Small intestine (tissue), 7 donors: ENCODE measurements at regions not wholly inside any gene's neighbourhood (a gene's known extent, or its start where the extent isn't known, plus 50 kb on each side); places are given as distances from the start of the nearest gene placed in this dataset.

ENCODE experiments used
- DNase-seq, 2 donors: peaks; one replicate each; pipeline versions ENCODE4 v3.0.0 to v3.0.0-alpha.2; 2013
- FAIRE-seq: peaks from 2 replicates; lab custom pipeline; 2012; peaks lifted over from hg19 to GRCh38; lab: Jason Lieb, UNC
- H3K27ac ChIP-seq, 3 donors: one replicate each; pipeline ENCODE4 v1.5.1; 2013; ENCODE audit warnings: low read length in 2 of 3, mild to moderate bottlenecking in 2 of 3, control low read depth in 1 of 3, inconsistent platforms in 1 of 3, low read depth in 1 of 3, moderate library complexity in 1 of 3
- H3K27me3 ChIP-seq, 3 donors: one replicate each; pipeline ENCODE4 v1.6.1; 2013; ENCODE audit warnings: low read length in 3 of 3, inconsistent platforms in 1 of 3; ENCODE audit not compliant: control insufficient read depth in 3 of 3, insufficient read depth in 3 of 3
- H3K36me3 ChIP-seq, 3 donors: one replicate each; pipeline ENCODE4 v1.6.1; 2013; ENCODE audit warnings: low read length in 3 of 3, inconsistent platforms in 1 of 3, low read depth in 1 of 3, mild to moderate bottlenecking in 1 of 3, moderate library complexity in 1 of 3; ENCODE audit not compliant: control insufficient read depth in 3 of 3, insufficient read depth in 2 of 3
- H3K4me1 ChIP-seq, 3 donors: one replicate each; pipeline ENCODE4 v1.6.1; 2013; ENCODE audit warnings: low read length in 2 of 3, inconsistent platforms in 1 of 3, low read depth in 1 of 3, mild to moderate bottlenecking in 1 of 3, moderate library complexity in 1 of 3; ENCODE audit not compliant: control insufficient read depth in 3 of 3, insufficient read depth in 2 of 3
- H3K4me3 ChIP-seq, 3 donors: one replicate each; pipeline ENCODE4 v1.5.1; 2013; ENCODE audit warnings: low read length in 3 of 3, control low read depth in 1 of 3, inconsistent platforms in 1 of 3, low read depth in 1 of 3, mild to moderate bottlenecking in 1 of 3, moderate library complexity in 1 of 3
- H3K9me3 ChIP-seq, 2 donors: one replicate each; pipeline ENCODE4 v1.6.1; 2013; ENCODE audit warnings: low read depth in 1 of 2, low read length in 1 of 2; ENCODE audit not compliant: control insufficient read depth in 2 of 2, insufficient read depth in 1 of 2
- WGBS, 3 donors: extraction: QIAGEN DNeasy Blood & Tissue Kit; methylation state at CpG; one replicate each; pipeline ENCODE4 v1.1.7; 2013; 5-methylcytosine and 5-hydroxymethylcytosine counted together
- donor health status: healthy with polysubstance abuse.
- donor health status: control.
- donor health status: control.
- donor health status: Bipolar disorder and iron deficiency.
- donor health status: healthy.

DNA sequence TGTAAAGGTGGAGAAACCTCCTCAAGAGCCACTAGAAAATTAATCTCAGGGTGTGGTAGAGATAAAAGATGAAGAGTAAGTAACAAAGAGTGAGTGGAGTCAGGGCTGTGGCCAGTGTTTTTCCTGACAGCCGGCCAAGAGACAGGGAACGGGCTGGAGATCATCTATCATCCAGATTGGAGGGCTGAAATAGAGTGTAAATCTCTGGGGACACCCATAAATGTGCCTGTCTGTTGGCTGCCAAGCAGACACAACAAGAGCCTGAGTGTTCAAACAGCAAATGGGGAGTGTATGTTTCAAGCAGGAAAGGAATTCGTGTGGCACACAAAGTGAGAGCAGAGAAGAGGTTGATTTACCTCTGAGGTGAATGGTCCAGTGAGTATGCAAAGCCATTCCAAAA lies 326.4 kb upstream of the KHDRBS2 start:
- Histone ChIP-seq H3K27ac (no peak overlapping the region), H3K4me3 (no peak overlapping the region), H3K9me3 (peaks cover 3 to 13% of the 10 kb centered on the region in 2 donors), H3K4me1 (peaks cover 0 to 36% (median 0%) of the 10 kb centered on the region in 3 donors), H3K36me3 (no peaks in the 10 kb centered on the region), H3K27me3 (no peaks in the 10 kb centered on the region)
- DNase-seq (no peak), FAIRE-seq (no peak)
- whole genome bisulfite sequencing, 3 donors = 17 to 52% (median 43%) methylated on average over 3 of the region's 3 CpGs

DNA sequence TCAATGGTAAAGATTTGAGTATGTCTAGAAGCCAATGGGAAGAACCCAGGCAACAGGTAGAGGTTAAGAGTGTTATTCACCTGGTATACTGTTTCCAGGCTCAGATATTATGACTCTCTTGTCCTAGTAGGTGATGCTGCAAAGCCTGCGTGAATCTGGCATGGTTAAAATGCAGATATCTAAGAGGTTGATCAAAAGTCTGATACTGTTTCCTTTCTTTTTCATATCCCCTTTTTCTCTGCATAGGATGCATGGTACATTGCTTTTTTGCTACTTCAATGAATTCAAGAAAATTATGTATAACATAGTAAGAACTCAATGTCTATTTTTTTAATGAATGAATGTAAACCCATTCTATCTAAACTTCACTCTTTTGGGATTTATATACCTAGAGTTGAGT lies 284.3 kb upstream of the KHDRBS2 start:
- Histone ChIP-seq H3K27ac (no peak overlapping the region), H3K4me1 (no peaks in the 10 kb centered on the region), H3K27me3 (no peaks in the 10 kb centered on the region), H3K9me3 (no peaks in the 10 kb centered on the region), H3K4me3 (no peak overlapping the region), H3K36me3 (no peaks in the 10 kb centered on the region)
- WGBS, 3 donors = 75 to 86% (median 76%) methylated on average over 1 of the region's 1 CpG
- DNase-seq (no peak), FAIRE-seq (no peak)

DNA sequence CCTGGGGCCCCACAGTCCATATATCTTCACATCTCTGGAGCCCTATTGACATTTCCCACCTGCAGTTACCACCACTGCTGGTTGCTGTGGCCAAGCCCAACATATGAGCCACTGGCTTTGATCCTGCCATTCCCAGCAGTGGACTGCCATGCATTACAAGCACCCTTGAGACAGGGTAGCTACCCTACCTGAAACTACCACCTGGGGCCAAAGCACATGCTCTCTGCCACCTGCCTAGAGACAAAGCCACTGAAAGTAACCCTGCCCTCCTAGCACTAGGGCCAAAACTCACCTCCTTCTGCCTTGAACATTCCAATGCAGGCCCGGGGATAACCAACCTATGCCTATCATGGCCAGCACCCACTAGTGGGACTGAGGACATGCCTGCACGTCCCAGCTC lies 255.5 kb upstream of the KHDRBS2 start:
- no peak for FAIRE-seq
- no peaks in the 10 kb centered on the region for H3K27me3 ChIP-seq
- 51 to 76% (median 62%) methylated on average over 2 of the region's 2 CpGs for WGBS, 3 donors
- H3K4me1 ChIP-seq = no peaks in the 10 kb centered on the region
- no peak overlapping the region for H3K27ac ChIP-seq
- no peaks in the 10 kb centered on the region for H3K36me3 ChIP-seq
- peaks cover 0 to 1% of the 10 kb centered on the region in 2 donors for H3K9me3 ChIP-seq
- H3K4me3 ChIP-seq = no peak overlapping the region
- DNase-seq = no peak

DNA sequence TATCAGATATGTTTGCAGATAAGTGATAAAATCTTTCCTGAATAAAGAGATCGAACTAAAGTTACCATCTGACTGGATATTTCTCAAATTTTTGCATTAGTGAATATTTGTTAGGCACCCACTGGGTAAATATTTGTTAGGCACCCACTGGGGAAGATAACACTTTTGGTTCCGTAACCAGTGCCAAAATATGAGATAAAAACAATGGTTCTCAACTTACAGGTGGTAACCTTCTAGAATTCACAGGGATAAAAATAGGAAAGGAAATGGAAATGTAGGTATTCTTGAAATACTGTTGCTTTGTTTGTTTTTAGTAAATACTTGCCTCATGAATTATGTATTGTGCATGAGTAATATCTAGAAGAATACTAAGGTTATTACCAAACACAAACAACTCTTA lies 245.0 kb upstream of the KHDRBS2 start:
- H3K4me1 ChIP-seq = no peaks in the 10 kb centered on the region
- FAIRE-seq = no peak
- 52 to 72% (median 61%) methylated on average over 2 of the region's 2 CpGs for WGBS, 3 donors

GRCh38 chr6:62528894-62529526 lies 243.0 kb upstream of the KHDRBS2 start:
- Histone ChIP-seq H3K27me3 (no peaks in the 10 kb centered on the region), H3K9me3 (peaks cover 1 to 6% of the 10 kb centered on the region in 2 donors), H3K4me3 (no peak overlapping the region), H3K4me1 (no peaks in the 10 kb centered on the region), H3K36me3 (no peaks in the 10 kb centered on the region), H3K27ac (no peak overlapping the region)
- DNase-seq (no peak), FAIRE-seq (no peak)
- WGBS, 3 donors = 74 to 84% (median 76%) methylated on average over 3 of the region's 3 CpGs

More for the DNA sequence above, 245.0 kb upstream of the KHDRBS2 start:
- H3K9me3 ChIP-seq = peaks cover 2 to 6% of the 10 kb centered on the region in 2 donors
- DNase-seq = no peak
- H3K36me3 ChIP-seq = no peaks in the 10 kb centered on the region
- H3K4me3 ChIP-seq = no peak overlapping the region
- H3K27ac ChIP-seq = no peak overlapping the region
- H3K27me3 ChIP-seq = no peaks in the 10 kb centered on the region

DNA sequence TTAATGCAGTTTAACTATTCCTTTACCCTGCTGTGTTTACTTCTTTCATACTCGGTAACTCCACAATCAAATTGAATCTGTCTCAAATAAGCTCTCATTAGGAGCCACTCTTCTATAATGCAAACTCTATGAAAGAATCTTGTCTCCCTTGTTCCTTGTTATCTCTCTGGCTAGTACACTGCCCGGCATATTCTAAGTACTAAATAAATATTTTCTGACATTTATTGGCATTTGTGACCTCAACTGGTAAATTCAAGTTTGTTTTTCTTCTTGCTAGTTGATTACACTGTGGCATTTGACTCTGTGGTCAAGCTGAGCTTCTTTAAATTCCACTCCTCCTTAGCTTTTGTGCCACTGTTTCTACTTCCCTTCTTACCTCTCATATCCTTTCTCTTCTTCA lies 237.6 kb upstream of the KHDRBS2 start:
- WGBS, 3 donors = 16 to 44% (median 31%) methylated on average over 2 of the region's 2 CpGs
- no peaks in the 10 kb centered on the region for H3K36me3 ChIP-seq
- no peaks in the 10 kb centered on the region for H3K27me3 ChIP-seq
- FAIRE-seq = no peak
- H3K9me3 ChIP-seq = no peaks in the 10 kb centered on the region
- no peak overlapping the region for H3K4me3 ChIP-seq
- H3K27ac ChIP-seq = no peak overlapping the region
- no peaks in the 10 kb centered on the region for H3K4me1 ChIP-seq
- no peak for DNase-seq

DNA sequence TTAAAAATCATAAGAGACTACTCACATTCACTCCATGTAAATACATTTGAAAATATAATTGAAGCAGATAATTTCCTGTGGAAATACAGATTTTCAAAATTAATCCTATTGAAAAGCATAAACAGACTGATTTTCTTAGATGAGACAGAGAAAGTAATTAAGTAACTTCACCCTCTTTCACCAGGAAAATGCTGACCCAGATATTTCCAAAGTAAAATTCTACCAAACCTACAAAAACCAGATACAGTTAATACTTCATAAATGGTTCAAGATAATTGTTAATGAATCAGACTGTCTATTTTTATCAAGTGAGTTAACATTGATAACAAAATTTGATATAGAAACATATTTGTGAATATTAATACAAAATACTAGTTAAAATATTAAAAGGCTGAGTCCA lies 233.5 kb upstream of the KHDRBS2 start:
- H3K9me3 ChIP-seq = no peaks in the 10 kb centered on the region
- no peaks in the 10 kb centered on the region for H3K4me1 ChIP-seq
- no peaks in the 10 kb centered on the region for H3K27me3 ChIP-seq
- FAIRE-seq = no peak
- no peak for DNase-seq
- no peak overlapping the region for H3K4me3 ChIP-seq
- no peak overlapping the region for H3K27ac ChIP-seq
- no peaks in the 10 kb centered on the region for H3K36me3 ChIP-seq

DNA sequence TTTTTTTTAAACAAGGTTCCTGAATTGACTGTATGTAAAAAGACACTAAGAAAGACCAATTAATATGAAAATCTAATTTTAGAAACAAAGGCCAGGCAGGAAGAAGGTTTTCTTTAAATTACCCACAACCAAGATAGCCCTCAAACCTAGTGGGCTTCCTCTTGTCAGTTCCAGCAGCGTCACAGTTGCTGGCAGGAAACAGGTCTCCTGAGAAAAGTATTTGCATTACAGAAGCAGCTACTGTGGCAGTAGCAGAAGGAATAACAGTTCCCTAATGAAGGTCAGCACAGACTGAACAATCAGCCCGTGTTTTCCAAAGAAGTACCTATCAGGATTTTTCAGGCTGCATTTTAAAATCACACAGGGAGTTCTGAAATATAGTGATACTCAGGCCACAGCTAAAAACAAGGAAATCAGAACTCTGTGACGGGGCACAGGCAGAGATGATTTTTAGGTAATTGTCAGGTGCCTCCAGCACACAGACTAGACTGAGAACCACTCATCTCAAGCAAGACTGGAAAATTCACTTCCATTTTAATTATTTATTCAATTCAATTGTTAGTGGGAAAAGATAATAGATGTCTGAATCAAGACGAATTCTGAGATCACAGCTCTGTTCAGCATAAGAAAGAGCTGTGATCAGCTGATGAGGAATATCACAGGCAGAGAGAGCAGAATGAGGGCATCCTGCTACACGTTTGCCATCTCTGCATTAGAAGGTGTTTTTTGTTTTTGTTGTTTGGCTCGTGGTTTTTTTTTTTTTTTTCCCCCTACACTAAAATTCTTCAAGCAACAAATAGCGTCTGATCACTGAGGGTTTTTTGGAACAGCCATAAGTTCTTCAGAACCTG lies 230.5 kb upstream of the KHDRBS2 start:
- WGBS, 3 donors = 37 to 46% (median 38%) methylated on average over 7 of the region's 7 CpGs
- no peak overlapping the region for H3K4me3 ChIP-seq
- no peak for FAIRE-seq

More for the DNA sequence above, 230.5 kb upstream of the KHDRBS2 start:
- DNase-seq = no peak
- no peaks in the 10 kb centered on the region for H3K27me3 ChIP-seq
- no peaks in the 10 kb centered on the region for H3K36me3 ChIP-seq
- H3K27ac ChIP-seq = no peak overlapping the region
- H3K9me3 ChIP-seq = no peaks in the 10 kb centered on the region
- H3K4me1 ChIP-seq = no peaks in the 10 kb centered on the region
